ENCODE measurements at regions not wholly inside any gene's neighbourhood (a gene's known extent, or its start where the extent isn't known, plus 50 kb on each side); places are given as distances from the start of the nearest gene placed in this dataset.

- TF ChIP-seq, protein P1, sequence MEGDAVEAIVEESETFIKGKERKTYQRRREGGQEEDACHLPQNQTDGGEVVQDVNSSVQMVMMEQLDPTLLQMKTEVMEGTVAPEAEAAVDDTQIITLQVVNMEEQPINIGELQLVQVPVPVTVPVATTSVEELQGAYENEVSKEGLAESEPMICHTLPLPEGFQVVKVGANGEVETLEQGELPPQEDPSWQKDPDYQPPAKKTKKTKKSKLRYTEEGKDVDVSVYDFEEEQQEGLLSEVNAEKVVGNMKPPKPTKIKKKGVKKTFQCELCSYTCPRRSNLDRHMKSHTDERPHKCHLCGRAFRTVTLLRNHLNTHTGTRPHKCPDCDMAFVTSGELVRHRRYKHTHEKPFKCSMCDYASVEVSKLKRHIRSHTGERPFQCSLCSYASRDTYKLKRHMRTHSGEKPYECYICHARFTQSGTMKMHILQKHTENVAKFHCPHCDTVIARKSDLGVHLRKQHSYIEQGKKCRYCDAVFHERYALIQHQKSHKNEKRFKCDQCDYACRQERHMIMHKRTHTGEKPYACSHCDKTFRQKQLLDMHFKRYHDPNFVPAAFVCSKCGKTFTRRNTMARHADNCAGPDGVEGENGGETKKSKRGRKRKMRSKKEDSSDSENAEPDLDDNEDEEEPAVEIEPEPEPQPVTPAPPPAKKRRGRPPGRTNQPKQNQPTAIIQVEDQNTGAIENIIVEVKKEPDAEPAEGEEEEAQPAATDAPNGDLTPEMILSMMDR (IDR thresholded peaks at IDR 0.05; ENCODE audit: low read depth, low read length, missing control alignments), result no peak
- no peak overlapping the region for H3K4me3 ChIP-seq (ENCODE audit: low read depth, low read length)
Observed at GRCh38 chr5:167309941-167310517, 981.4 kb upstream of the WWC1 start.

GRCh38 chr5:167311340-167311739 is 980.1 kb upstream of the WWC1 start:
- TF ChIP-seq, protein P1 (IDR thresholded peaks at IDR 0.05; ENCODE audit: low read depth, low read length, missing control alignments), result no peak
- no peak overlapping the region for H3K4me3 ChIP-seq (ENCODE audit: low read depth, low read length)
- DNase-seq (ENCODE audit: low read depth), result no peak

More at GRCh38 chr5:167309941-167310517, 981.4 kb upstream of the WWC1 start:
- DNase-seq (ENCODE audit: low read depth), result no peak

DNA sequence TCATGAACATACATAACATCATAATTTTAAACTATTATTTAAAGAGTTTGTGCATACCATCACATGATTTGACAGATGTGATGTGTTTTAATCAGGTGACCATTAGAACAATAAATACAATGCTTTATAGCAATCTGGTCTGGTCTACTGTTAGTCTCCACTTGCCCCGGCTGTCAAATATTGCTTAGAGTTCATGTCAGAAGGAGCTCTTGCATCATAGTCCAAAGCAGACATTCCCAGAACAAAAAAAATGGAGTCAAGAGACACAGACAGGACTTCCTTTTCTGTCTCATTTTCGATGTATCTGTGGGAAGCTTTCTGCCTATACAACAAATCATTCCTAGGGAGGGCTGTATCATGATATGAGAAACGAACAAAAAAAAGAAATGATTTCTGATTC is 979.2 kb upstream of the WWC1 start:
- DNase-seq (ENCODE audit: low read depth), result no peak
- TF ChIP-seq, protein P1 (IDR thresholded peaks at IDR 0.05; ENCODE audit: low read depth, low read length, missing control alignments), result no peak
- no peak overlapping the region for H3K4me3 ChIP-seq (ENCODE audit: low read depth, low read length)

GRCh38 chr5:167315762-167316161 is 975.7 kb upstream of the WWC1 start:
- no peak overlapping the region for H3K4me3 ChIP-seq (ENCODE audit: low read depth, low read length)
- no peak for DNase-seq (ENCODE audit: low read depth)
- TF ChIP-seq, protein P1 (IDR thresholded peaks at IDR 0.05; ENCODE audit: low read depth, low read length, missing control alignments), result no peak

DNA sequence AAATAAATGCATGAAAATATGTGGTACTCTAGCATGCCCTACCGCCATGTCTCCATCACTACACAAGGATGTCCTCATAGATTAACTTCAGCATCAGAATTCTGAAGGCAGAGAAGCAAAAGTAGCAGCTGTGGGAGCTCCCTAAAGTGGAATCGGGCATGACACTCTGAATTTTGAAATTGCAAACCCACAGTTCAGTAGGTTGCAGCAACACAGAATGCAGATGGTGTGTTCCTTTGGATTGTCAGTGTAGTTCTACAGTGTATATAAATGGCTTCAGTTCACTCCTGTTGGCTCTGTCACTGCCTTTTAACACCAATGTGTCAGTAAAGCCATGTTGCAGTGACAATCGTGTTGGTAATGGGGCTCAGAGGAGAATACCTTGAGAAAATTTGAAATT is 973.6 kb upstream of the WWC1 start:
- TF ChIP-seq, protein P1 (IDR thresholded peaks at IDR 0.05; ENCODE audit: low read depth, low read length, missing control alignments), result no peak
- H3K4me3 ChIP-seq (ENCODE audit: low read depth, low read length), result no peak overlapping the region
- no peak for DNase-seq (ENCODE audit: low read depth)

GRCh38 chr5:167319243-167319642 is 972.2 kb upstream of the WWC1 start:
- DNase-seq (ENCODE audit: low read depth), result no peak
- TF ChIP-seq, protein P1 (IDR thresholded peaks at IDR 0.05; ENCODE audit: low read depth, low read length, missing control alignments), result no peak
- H3K4me3 ChIP-seq (ENCODE audit: low read depth, low read length), result no peak overlapping the region

DNA sequence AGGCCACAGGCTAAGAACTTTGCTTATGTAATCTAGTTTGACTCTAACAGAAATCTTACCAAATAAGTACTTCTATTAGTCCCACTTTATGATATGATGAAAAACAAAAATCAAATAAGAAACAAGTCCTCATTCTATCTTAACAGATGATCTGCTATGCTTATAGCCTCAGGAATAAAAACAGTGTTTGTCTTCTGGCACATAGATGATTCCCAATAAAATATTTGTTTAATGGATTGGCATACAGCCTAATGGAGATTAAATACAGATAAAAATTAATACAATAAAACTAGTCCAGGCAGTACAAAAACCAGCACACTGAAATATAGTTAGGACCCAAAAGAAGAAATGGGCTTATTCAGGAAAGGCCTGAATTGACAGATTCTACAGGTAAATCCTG is 971.4 kb upstream of the WWC1 start:
- no peak overlapping the region for H3K4me3 ChIP-seq (ENCODE audit: low read depth, low read length)
- TF ChIP-seq, protein P1 (IDR thresholded peaks at IDR 0.05; ENCODE audit: low read depth, low read length, missing control alignments), result no peak
- DNase-seq (ENCODE audit: low read depth), result no peak

All from GM12864 (cell line).